ENCODE measurements at regions not wholly inside any gene's neighbourhood (a gene's known extent, or its start where the extent isn't known, plus 50 kb on each side); places are given as distances from the start of the nearest gene placed in this dataset.

- TF ChIP-seq CTCF (IDR thresholded peaks at IDR 0.05) (no peak), POLR2A (IDR thresholded peaks at IDR 0.05) (no peak), EP300 (IDR thresholded peaks at IDR 0.05) (no peak), POLR2AphosphoS5 (IDR thresholded peaks at IDR 0.05) (no peak)
These were observed 87.4 kb upstream of the RET start for GRCh38 chr10:42989481-42989921.

All from suprapubic skin (tissue), 4 donors.